GM12872 (cell line): ENCODE measurements at regions not wholly inside any gene's neighbourhood (a gene's known extent, or its start where the extent isn't known, plus 50 kb on each side); places are given as distances from the start of the nearest gene placed in this dataset.

Experiments
- TF ChIP-seq, protein P1 (sequence below): IDR thresholded peaks from 3 replicates; pipeline ENCODE4 v1.5.1; 2011; ENCODE audit warnings: low read depth, mild to moderate bottlenecking, low read length, moderate library complexity; ENCODE audit not compliant: insufficient read depth

DNA sequence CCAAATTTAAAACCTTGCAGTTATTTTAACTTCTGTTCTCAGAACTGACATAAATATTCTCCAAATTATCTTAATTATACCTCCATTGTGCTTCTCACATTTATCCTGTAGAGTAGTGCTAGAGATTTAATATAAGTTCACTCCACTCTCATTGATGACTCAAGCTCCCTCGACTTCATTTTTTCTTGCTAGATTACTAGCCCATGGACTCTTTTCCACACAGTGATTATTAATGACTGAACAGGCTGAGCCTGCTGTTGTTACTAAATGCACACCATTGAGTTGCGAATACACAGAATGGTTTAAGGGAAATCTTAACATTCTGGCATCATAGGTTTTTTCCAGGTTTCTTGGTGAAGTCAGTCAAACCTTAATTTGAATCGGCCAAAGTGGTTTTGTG is 179.5 kb upstream of the AKR1E2 start:
- TF ChIP-seq, protein P1, sequence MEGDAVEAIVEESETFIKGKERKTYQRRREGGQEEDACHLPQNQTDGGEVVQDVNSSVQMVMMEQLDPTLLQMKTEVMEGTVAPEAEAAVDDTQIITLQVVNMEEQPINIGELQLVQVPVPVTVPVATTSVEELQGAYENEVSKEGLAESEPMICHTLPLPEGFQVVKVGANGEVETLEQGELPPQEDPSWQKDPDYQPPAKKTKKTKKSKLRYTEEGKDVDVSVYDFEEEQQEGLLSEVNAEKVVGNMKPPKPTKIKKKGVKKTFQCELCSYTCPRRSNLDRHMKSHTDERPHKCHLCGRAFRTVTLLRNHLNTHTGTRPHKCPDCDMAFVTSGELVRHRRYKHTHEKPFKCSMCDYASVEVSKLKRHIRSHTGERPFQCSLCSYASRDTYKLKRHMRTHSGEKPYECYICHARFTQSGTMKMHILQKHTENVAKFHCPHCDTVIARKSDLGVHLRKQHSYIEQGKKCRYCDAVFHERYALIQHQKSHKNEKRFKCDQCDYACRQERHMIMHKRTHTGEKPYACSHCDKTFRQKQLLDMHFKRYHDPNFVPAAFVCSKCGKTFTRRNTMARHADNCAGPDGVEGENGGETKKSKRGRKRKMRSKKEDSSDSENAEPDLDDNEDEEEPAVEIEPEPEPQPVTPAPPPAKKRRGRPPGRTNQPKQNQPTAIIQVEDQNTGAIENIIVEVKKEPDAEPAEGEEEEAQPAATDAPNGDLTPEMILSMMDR: no peak

DNA sequence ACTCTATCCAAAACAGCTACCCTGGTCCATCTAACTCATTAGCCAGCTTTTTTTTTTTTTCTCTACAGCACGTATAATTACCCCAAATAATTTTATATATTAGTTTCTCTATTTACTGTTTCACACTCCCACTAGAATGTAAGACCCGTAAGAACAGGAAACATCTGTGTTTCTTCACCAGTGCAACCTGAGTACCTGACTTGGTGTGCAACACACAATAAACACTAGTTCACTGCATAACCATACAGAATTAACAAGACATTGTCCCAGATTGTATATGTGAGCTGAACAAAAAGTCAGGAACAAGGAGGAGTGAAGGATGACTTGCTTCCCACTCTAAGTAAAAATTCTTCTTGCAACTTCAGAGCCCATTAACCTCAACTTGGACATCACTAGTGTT is 180.2 kb upstream of the AKR1E2 start:
- TF ChIP-seq, protein P1: no peak

DNA sequence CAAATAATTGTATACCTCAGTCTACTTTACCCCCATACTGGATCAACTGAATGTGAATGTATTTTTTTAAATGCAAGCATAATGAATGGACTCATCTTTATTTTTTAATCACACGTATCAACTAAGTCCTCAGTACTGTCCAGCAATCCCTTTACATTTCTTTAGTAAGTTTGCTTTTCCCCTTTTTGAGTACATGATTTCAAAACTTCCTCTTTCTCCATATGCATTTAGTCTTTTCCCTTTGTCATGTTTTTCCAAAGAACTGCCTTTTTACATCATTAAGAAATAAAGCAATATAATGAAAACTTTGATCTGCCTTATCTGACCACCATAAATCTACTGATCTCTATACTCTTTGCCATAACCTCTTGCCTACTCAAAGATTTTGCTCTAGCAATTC is 182.5 kb upstream of the AKR1E2 start:
- TF ChIP-seq, protein P1: no peak

DNA sequence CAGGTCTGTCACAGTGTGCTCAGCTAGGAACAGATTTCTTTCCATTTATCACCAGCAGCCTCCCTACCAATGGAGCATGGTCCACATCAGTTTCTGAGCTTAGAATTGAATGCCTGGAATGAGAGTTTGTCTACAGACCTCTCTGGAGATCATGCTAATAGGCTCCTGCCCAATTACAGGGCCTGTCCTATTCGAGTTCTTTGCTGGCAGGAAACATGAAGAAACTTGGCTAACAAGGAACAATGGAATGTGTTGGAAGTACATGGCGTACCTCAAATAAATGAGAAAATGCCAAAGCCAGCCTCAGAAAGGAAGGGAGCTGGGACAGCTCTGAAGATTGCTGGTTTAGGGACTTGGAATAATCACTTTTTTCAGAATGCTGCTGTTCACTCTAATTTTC is 186.0 kb upstream of the AKR1E2 start:
- TF ChIP-seq, protein P1: no peak

DNA sequence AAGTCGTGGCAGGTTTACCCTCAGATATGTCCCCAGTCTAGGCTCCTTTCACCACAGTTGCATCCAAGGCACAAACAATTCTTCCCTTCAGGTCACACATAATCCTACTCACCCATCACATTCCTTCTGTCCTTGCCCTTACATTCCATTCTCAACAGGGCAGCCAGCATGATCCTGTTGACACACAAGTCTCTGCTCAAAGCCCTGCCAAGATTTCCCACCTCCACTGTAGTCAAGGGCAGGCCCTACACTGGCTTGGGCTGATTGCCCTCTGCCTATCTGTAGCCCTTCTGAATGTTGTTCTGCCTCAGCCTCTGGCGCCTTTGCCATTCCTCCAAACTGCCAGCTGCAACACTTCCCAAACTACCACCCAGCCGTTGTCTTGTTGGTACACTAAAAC is 187.9 kb upstream of the AKR1E2 start:
- TF ChIP-seq, protein P1: no peak

DNA sequence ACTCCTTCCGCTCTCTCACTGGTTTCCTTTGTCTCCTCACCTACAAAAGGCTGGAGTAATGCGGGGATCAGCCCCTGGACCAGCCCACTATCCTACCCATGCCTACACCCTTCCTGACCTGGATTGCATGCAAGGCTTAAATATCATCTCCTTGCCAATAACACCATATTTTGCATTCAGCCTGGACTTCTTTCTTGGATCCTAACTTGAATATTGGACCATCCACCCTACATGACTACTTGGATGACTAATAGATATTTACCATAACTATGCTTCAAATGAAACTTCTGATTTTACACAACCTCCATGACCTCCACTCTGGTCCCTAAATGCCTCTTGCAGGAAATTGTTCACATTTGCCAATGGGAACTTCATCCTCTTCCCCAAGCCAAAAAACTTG is 188.3 kb upstream of the AKR1E2 start:
- TF ChIP-seq, protein P1: no peak

DNA sequence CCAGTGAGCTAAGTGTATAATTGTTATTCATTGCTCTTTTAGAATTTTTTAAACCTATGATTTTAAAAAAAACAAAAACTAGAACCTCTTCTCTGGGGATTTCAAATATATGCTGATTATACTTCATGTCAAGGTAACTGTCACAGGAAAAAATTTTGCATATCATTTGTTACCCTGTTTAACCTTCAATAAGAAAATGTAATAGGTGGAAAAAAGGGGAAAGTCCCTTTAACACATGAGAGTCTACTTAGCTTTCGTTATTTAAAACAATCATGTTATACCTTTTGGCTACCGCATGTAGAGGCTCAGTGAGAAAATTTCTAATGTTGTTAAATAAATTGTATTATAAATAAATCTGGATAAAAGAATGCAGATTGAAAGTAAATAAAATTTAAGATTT is 190.1 kb upstream of the AKR1E2 start:
- TF ChIP-seq, protein P1: no peak

DNA sequence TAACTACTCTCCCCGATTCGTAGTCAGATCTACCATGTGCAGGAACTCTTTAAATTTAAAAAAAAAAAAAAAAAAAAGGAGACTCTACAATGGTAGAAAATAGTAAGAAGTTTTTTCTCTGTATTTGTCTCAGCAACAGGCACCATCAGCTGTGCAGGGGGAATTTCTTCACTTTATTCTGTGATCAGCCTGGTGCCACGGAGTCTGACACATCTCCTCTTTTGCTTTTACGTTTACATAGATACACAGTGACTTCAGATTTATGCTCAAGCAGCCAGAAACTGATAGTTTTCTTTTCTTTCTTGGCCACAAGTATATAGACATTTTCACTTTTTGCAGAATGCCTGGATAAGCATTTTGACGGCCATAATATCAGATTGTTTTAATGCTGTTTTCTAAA is 190.6 kb upstream of the AKR1E2 start:
- TF ChIP-seq, protein P1: no peak
